ENCODE measurements at regions not wholly inside any gene's neighbourhood (a gene's known extent, or its start where the extent isn't known, plus 50 kb on each side); places are given as distances from the start of the nearest gene placed in this dataset.
A peak's percentile ranks its signal among the peaks of the same experiment; 100 is the strongest.
"Not testable (repeated sequence)": the region's sequence is repeated elsewhere in the genome, so short reads cannot be mapped to it uniquely, and the experiment has no call there.

- peak; percentile 44 for DNase-seq (ENCODE audit: low spot score)
- intact Hi-C loops (cut with DNase I) = no loop called here
These were observed 111.1 kb downstream of the SNRPN start for GRCh38 chr15:25065876-25066275.

GRCh38 chr15:25066708-25067107 lies 111.9 kb downstream of the SNRPN start:
- intact Hi-C loops (cut with DNase I) = no loop called here
- peak; percentile 43 for DNase-seq (ENCODE audit: low spot score)

- intact Hi-C loops (cut with DNase I) = no loop called here
- DNase-seq (ENCODE audit: low spot score) = no peak
These were observed 113.0 kb downstream of the SNRPN start for GRCh38 chr15:25067725-25068309.

GRCh38 chr15:25068696-25069095 lies 113.9 kb downstream of the SNRPN start:
- intact Hi-C loops (cut with DNase I) = no loop called here
- no peak for DNase-seq (ENCODE audit: low spot score)

GRCh38 chr15:25070353-25070963 lies 115.7 kb downstream of the SNRPN start:
- intact Hi-C loops (cut with DNase I) = no loop called here
- DNase-seq (ENCODE audit: low spot score) = no peak

GRCh38 chr15:25072857-25073476 lies 118.2 kb downstream of the SNRPN start:
- intact Hi-C loops (cut with DNase I) = no loop called here
- no peak for DNase-seq (ENCODE audit: low spot score)

GRCh38 chr15:25087137-25087536 lies 132.3 kb downstream of the SNRPN start:
- DNase-seq (ENCODE audit: low spot score) = peak; percentile 63
- intact Hi-C loops (cut with DNase I) = no loop called here

GRCh38 chr15:25088261-25088790 lies 133.5 kb downstream of the SNRPN start:
- intact Hi-C loops (cut with DNase I) = no loop called here

GRCh38 chr15:25089577-25089976 lies 134.8 kb downstream of the SNRPN start:
- DNase-seq (ENCODE audit: low spot score) = peak; percentile 15
- intact Hi-C loops (cut with DNase I) = no loop called here

More at GRCh38 chr15:25088261-25088790, 133.5 kb downstream of the SNRPN start:
- peak; percentile 38 for DNase-seq (ENCODE audit: low spot score)

- intact Hi-C loops (cut with DNase I) = no loop called here
- peak; percentile 41 for DNase-seq (ENCODE audit: low spot score)
These were observed 135.4 kb downstream of the SNRPN start for GRCh38 chr15:25090073-25090733.

GRCh38 chr15:25091421-25092158 lies 136.8 kb downstream of the SNRPN start:
- intact Hi-C loops (cut with DNase I) = no loop called here
- DNase-seq (ENCODE audit: low spot score) = peak; percentile 63

GRCh38 chr15:25092661-25093060 lies 137.9 kb downstream of the SNRPN start:
- intact Hi-C loops (cut with DNase I) = no loop called here
- no peak for DNase-seq (ENCODE audit: low spot score)

GRCh38 chr15:25093455-25094029 lies 138.8 kb downstream of the SNRPN start:
- peak; percentile 5 for DNase-seq (ENCODE audit: low spot score)
- intact Hi-C loops (cut with DNase I) = no loop called here

- intact Hi-C loops (cut with DNase I) = no loop called here
These were observed 139.3 kb downstream of the SNRPN start for GRCh38 chr15:25094066-25094465.

GRCh38 chr15:25094519-25094918 lies 139.7 kb downstream of the SNRPN start:
- intact Hi-C loops (cut with DNase I) = no loop called here
- DNase-seq (ENCODE audit: low spot score) = peak; percentile 20

More at GRCh38 chr15:25094066-25094465, 139.3 kb downstream of the SNRPN start:
- DNase-seq (ENCODE audit: low spot score) = peak; percentile 38

- no peak for DNase-seq (ENCODE audit: low spot score)
- intact Hi-C loops (cut with DNase I) = no loop called here
These were observed 140.4 kb downstream of the SNRPN start for GRCh38 chr15:25095179-25095578.

- intact Hi-C loops (cut with DNase I); DNase-seq (ENCODE audit: low spot score): not testable (repeated sequence)
These were observed 145.2 kb downstream of the SNRPN start for GRCh38 chr15:25099966-25100365.

- intact Hi-C loops (cut with DNase I) = no loop called here
- DNase-seq (ENCODE audit: low spot score) = no peak
These were observed 151.4 kb downstream of the SNRPN start for GRCh38 chr15:25106209-25106608.

GRCh38 chr15:25133804-25134203 lies 179.0 kb downstream of the SNRPN start:
- intact Hi-C loops (cut with DNase I) = no loop called here
- no peak for DNase-seq (ENCODE audit: low spot score)
